Liver (tissue), 3 donors: ENCODE measurements at regions not wholly inside any gene's neighbourhood (a gene's known extent, or its start where the extent isn't known, plus 50 kb on each side); places are given as distances from the start of the nearest gene placed in this dataset.

Experiments
- CTCF ChIP-seq: fragments of 150-350 bp; IDR thresholded peaks from 2 replicates; pipeline ENCODE4 v1.5.1; 2017; ENCODE audit warnings: improper control_type of control experiment, low read depth, low read length; ENCODE audit not compliant: missing input control
- SP1 ChIP-seq: IDR thresholded peaks from 2 replicates; pipeline ENCODE4 v1.6.1; 2018; ENCODE audit warnings: antibody characterized with exemption, mild to moderate bottlenecking
- TAF1 ChIP-seq: conservative IDR thresholded peaks from 2 replicates; pipeline ENCODE4 v1.6.1; 2016; ENCODE audit warnings: antibody characterized with exemption, mild to moderate bottlenecking
- YY1 ChIP-seq: IDR thresholded peaks from 2 replicates; pipeline ENCODE4 v1.6.1; 2016; ENCODE audit warnings: antibody characterized with exemption, mild to moderate bottlenecking
- donor health status: healthy.
- donor health status: healthy.

GRCh38 chr6:98650941-98651340 is 183.4 kb upstream of the POU3F2 start:
- TF ChIP-seq CTCF (no peak), TAF1 (no peak), SP1 (no peak), YY1 (no peak)
